ENCODE measurements at regions not wholly inside any gene's neighbourhood (a gene's known extent, or its start where the extent isn't known, plus 50 kb on each side); places are given as distances from the start of the nearest gene placed in this dataset.

DNA sequence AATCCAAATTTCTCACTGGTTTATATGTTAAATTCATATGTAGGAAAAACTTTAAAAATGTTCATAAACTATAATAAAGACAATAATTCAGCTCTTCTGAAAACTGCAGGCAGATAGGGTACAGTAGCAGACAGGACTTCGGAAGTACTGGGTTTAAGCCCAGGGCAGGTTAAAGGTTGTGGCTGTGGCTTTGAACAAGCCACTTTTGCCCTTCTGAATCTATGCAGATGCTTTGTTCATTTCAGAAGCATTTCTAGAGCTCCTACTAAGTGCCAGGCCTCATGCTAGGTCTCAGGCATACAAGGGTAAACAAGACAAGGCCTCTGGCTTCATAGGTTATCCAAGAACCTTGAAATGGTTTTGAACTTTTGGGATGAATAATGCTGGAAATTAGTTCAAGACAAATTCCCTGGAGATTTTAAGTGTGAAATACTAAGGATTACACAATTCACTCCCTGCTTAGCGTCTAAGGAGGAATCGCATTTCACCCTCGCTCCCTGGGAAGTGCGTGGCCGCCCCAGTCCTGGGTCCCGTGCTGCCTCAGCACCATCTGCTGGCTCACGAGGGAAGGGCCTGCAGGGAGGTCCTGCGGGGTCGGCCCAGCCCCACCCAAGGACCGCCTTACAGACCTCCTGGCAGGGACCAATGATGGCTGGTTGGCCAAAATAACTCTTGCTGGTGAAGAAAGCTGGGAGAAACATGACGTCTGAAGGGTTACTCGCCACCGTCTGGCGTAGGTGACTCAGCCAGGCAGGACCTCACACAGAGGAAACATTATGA, 67.7 kb upstream of the L3MBTL4 start:
- intact Hi-C loops (cut with DNase I; ENCODE audit: low total_unique reads): no loop called here
- no peak overlapping the region for H3K4me3 ChIP-seq
- H3K4me1 ChIP-seq: peaks cover 0 to 8% (median 0%) of the 10 kb centered on the region in 4 donors
- peak; percentile 69 to 78 for DNase-seq
- no peak overlapping the region for H3K27ac ChIP-seq
- H3K27me3 ChIP-seq: no peaks in the 10 kb centered on the region
- H3K9me3 ChIP-seq: no peaks in the 10 kb centered on the region
- TF ChIP-seq, protein P1, sequence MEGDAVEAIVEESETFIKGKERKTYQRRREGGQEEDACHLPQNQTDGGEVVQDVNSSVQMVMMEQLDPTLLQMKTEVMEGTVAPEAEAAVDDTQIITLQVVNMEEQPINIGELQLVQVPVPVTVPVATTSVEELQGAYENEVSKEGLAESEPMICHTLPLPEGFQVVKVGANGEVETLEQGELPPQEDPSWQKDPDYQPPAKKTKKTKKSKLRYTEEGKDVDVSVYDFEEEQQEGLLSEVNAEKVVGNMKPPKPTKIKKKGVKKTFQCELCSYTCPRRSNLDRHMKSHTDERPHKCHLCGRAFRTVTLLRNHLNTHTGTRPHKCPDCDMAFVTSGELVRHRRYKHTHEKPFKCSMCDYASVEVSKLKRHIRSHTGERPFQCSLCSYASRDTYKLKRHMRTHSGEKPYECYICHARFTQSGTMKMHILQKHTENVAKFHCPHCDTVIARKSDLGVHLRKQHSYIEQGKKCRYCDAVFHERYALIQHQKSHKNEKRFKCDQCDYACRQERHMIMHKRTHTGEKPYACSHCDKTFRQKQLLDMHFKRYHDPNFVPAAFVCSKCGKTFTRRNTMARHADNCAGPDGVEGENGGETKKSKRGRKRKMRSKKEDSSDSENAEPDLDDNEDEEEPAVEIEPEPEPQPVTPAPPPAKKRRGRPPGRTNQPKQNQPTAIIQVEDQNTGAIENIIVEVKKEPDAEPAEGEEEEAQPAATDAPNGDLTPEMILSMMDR (IDR thresholded peaks at IDR 0.05): peak; percentile 47 to 48
- H3K36me3 ChIP-seq: no peaks in the 10 kb centered on the region

DNA sequence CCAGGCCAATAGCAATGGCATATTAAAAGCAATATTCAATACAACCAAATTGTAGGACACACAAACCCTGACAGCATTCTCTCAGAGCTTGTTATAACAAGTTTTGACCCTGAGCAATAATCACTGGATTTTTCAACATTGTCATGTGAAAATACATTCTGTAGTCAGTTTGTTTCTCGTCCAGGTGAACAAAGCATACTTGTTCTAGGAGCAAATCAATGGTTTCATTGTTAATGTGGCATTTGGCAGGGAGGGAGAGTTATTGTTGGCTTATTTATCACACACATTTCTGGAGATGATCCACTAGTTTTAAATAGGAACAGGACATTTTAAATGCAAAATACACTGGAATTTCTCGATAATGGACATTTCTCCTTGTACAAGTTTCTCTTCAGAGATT, 69.9 kb upstream of the L3MBTL4 start:
- Histone ChIP-seq H3K27me3 (no peaks in the 10 kb centered on the region), H3K4me1 (peaks cover 0 to 8% (median 0%) of the 10 kb centered on the region in 4 donors), H3K27ac (no peak overlapping the region), H3K36me3 (no peaks in the 10 kb centered on the region), H3K4me3 (no peak overlapping the region), H3K9me3 (no peaks in the 10 kb centered on the region)
- DNase-seq: no peak
- TF ChIP-seq, protein P1 (IDR thresholded peaks at IDR 0.05): no peak
- intact Hi-C loops (cut with DNase I; ENCODE audit: low total_unique reads): no loop called here

DNA sequence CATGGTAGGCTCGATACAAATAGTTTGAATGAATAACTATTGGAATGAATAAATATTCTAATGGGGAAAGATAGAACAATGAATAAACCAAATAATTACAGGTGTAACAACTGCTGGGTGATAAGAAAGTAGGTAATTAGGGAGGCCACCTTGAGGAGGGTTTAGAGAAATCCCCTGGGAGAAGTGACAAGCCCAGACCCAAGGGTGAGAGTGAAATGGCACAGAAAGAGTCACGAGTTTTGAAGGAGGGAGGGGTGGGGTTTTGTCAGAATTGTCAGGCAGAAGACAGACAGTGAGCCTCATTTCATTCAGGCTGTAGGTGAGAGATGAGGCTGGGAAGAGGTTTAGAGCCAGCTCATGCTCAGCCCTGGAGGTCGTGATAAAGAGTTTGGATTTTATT, 71.6 kb upstream of the L3MBTL4 start:
- Histone ChIP-seq H3K27ac (no peak overlapping the region), H3K9me3 (no peaks in the 10 kb centered on the region), H3K4me3 (no peak overlapping the region), H3K4me1 (peaks cover 0 to 8% (median 0%) of the 10 kb centered on the region in 4 donors), H3K36me3 (no peaks in the 10 kb centered on the region), H3K27me3 (no peaks in the 10 kb centered on the region)
- no peak for DNase-seq
- intact Hi-C loops (cut with DNase I; ENCODE audit: low total_unique reads): no loop called here
- TF ChIP-seq, protein P1 (IDR thresholded peaks at IDR 0.05): no peak

DNA sequence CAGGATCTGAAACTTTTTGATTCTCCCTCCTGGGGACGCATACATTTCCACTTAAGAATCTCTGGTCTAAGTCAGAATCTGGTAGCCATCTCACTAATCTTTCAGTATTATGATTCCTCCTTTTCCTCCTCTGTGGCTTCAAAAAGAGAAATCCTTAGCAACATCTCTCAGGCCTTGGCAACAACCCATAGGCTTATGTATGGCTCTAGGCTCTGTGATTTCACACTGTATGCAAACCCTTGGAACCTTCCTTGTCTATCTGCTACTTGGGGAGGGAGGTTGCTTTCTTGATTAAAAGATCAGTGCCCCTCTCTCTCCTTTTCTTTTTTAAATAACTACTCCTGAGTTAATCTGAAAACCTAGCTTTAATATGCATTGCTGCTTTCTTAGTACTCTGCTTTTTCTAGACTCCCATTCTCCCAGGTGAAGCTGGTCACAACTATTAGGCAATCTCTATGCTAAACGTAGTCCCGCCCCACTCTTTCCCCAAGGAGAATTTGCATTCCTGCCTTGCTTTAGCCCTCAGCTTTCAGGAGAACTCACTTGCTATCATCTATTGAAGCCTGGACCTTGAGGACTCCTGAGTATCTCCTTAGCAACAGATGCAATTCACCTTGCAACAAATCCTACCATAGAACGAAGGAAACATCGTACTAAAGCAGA, 72.2 kb upstream of the L3MBTL4 start:
- intact Hi-C loops (cut with DNase I; ENCODE audit: low total_unique reads): no loop called here
- no peaks in the 10 kb centered on the region for H3K9me3 ChIP-seq

DNA sequence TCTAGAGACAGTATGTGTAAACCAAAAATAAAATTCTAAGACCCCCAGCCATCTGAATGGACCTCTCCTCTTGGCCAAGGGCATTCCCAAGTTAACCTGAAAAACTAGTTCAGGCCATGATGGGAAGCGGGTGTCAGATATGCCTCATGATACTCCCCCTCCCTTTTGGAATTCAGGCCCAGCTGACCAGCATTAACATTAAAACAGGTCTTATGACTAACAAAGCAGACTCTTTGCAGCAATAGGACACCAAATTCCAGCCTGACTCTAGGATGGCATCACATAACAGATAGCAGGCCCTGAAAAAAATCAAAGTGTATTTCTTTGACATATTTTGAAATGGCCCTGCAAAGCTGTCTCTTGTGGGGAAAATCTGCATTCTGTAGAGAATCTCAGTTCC, 73.3 kb upstream of the L3MBTL4 start:
- no peak for DNase-seq
- no peak overlapping the region for H3K4me3 ChIP-seq
- H3K4me1 ChIP-seq: no peaks in the 10 kb centered on the region
- H3K36me3 ChIP-seq: no peaks in the 10 kb centered on the region
- intact Hi-C loops (cut with DNase I; ENCODE audit: low total_unique reads): no loop called here
- H3K27ac ChIP-seq: no peak overlapping the region
- TF ChIP-seq, protein P1 (IDR thresholded peaks at IDR 0.05): no peak
- H3K9me3 ChIP-seq: no peaks in the 10 kb centered on the region
- no peaks in the 10 kb centered on the region for H3K27me3 ChIP-seq

More for the DNA sequence above, 72.2 kb upstream of the L3MBTL4 start:
- H3K27me3 ChIP-seq: no peaks in the 10 kb centered on the region
- no peak overlapping the region for H3K27ac ChIP-seq
- H3K4me1 ChIP-seq: peaks cover 0 to 8% (median 0%) of the 10 kb centered on the region in 4 donors
- DNase-seq: no peak
- TF ChIP-seq, protein P1 (IDR thresholded peaks at IDR 0.05): no peak
- no peak overlapping the region for H3K4me3 ChIP-seq
- no peaks in the 10 kb centered on the region for H3K36me3 ChIP-seq

All from tibial artery (tissue), 4 donors.